ENCODE measurements at regions not wholly inside any gene's neighbourhood (a gene's known extent, or its start where the extent isn't known, plus 50 kb on each side); places are given as distances from the start of the nearest gene placed in this dataset.

GRCh38 chr2:138871312-138871711, 91.1 kb upstream of the NXPH2 start:
- 93 to 96% methylated on average over 1 of the region's 1 CpG for WGBS, 2 donors
- no peak for ATAC-seq (ENCODE audit: insufficient read depth, low FRiP score)
- no peaks in the 10 kb centered on the region for H3K9me3 ChIP-seq (ENCODE audit: control insufficient read depth in 4 of 4, insufficient read depth in 3 of 4, low read length in 3 of 4)
- H3K27ac ChIP-seq (ENCODE audit: low read depth in 1 of 2, low read length in 1 of 2) = no peak overlapping the region
- DNase-seq = no peak
- H3K4me1 ChIP-seq (ENCODE audit: control insufficient read depth in 5 of 5, insufficient read depth in 5 of 5, low read length in 5 of 5) = no peaks in the 10 kb centered on the region
- H3K27me3 ChIP-seq (ENCODE audit: control insufficient read depth in 3 of 3, insufficient read depth in 3 of 3, low read length in 2 of 3) = no peaks in the 10 kb centered on the region
- H3K36me3 ChIP-seq (ENCODE audit: control insufficient read depth in 4 of 4, insufficient read depth in 4 of 4, low read length in 4 of 4) = no peaks in the 10 kb centered on the region
- no peak overlapping the region for H3K4me3 ChIP-seq
- TF ChIP-seq, protein P1, sequence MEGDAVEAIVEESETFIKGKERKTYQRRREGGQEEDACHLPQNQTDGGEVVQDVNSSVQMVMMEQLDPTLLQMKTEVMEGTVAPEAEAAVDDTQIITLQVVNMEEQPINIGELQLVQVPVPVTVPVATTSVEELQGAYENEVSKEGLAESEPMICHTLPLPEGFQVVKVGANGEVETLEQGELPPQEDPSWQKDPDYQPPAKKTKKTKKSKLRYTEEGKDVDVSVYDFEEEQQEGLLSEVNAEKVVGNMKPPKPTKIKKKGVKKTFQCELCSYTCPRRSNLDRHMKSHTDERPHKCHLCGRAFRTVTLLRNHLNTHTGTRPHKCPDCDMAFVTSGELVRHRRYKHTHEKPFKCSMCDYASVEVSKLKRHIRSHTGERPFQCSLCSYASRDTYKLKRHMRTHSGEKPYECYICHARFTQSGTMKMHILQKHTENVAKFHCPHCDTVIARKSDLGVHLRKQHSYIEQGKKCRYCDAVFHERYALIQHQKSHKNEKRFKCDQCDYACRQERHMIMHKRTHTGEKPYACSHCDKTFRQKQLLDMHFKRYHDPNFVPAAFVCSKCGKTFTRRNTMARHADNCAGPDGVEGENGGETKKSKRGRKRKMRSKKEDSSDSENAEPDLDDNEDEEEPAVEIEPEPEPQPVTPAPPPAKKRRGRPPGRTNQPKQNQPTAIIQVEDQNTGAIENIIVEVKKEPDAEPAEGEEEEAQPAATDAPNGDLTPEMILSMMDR (IDR thresholded peaks at IDR 0.05; ENCODE audit: control extremely low read depth, extremely low read depth) = no peak
- H3K9ac ChIP-seq (ENCODE audit: insufficient read depth in 1 of 2, low read length in 2 of 2) = no peak overlapping the region

GRCh38 chr2:138867341-138867740, 87.2 kb upstream of the NXPH2 start:
- no peaks in the 10 kb centered on the region for H3K36me3 ChIP-seq (ENCODE audit: control insufficient read depth in 4 of 4, insufficient read depth in 4 of 4, low read length in 4 of 4)
- no peak overlapping the region for H3K4me3 ChIP-seq
- TF ChIP-seq, protein P1 (IDR thresholded peaks at IDR 0.05; ENCODE audit: control extremely low read depth, extremely low read depth) = no peak
- H3K27ac ChIP-seq (ENCODE audit: low read depth in 1 of 2, low read length in 1 of 2) = no peak overlapping the region
- peaks cover 0 to 2% (median 0%) of the 10 kb centered on the region in 4 donors for H3K9me3 ChIP-seq (ENCODE audit: control insufficient read depth in 4 of 4, insufficient read depth in 3 of 4, low read length in 3 of 4)
- ATAC-seq (ENCODE audit: insufficient read depth, low FRiP score) (no peak), DNase-seq (no peak)
- H3K4me1 ChIP-seq (ENCODE audit: control insufficient read depth in 5 of 5, insufficient read depth in 5 of 5, low read length in 5 of 5) = no peaks in the 10 kb centered on the region
- WGBS, 2 donors = 72 to 76% methylated on average over 1 of the region's 1 CpG
- no peak overlapping the region for H3K9ac ChIP-seq (ENCODE audit: insufficient read depth in 1 of 2, low read length in 2 of 2)
- no peaks in the 10 kb centered on the region for H3K27me3 ChIP-seq (ENCODE audit: control insufficient read depth in 3 of 3, insufficient read depth in 3 of 3, low read length in 2 of 3)

DNA sequence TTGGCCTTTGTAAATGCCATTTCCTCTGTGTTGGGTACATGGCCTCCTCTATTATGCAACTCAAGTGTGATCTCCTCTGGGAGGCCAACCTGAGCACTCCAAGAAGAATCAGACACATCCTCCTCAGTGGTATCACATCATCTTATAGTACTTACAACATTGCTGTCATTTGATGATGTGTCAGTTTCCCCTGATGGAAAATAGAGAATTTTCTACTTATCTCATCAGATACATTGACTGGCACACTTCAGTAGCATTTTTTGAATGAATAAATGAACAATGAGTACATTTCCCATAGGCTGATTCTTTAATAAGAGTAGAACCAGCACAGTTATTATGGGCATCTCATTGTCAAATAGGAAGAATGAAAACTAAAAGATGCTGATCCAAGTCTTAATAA, 86.6 kb upstream of the NXPH2 start:
- no peak for ATAC-seq (ENCODE audit: insufficient read depth, low FRiP score)
- TF ChIP-seq, protein P1 (IDR thresholded peaks at IDR 0.05; ENCODE audit: control extremely low read depth, extremely low read depth) = no peak
- no peak for DNase-seq
- no peaks in the 10 kb centered on the region for H3K27me3 ChIP-seq (ENCODE audit: control insufficient read depth in 3 of 3, insufficient read depth in 3 of 3, low read length in 2 of 3)
- no peak overlapping the region for H3K27ac ChIP-seq (ENCODE audit: low read depth in 1 of 2, low read length in 1 of 2)
- H3K36me3 ChIP-seq (ENCODE audit: control insufficient read depth in 4 of 4, insufficient read depth in 4 of 4, low read length in 4 of 4) = no peaks in the 10 kb centered on the region
- H3K9ac ChIP-seq (ENCODE audit: insufficient read depth in 1 of 2, low read length in 2 of 2) = no peak overlapping the region
- no peak overlapping the region for H3K4me3 ChIP-seq
- H3K9me3 ChIP-seq (ENCODE audit: control insufficient read depth in 4 of 4, insufficient read depth in 3 of 4, low read length in 3 of 4) = peaks cover 0 to 2% (median 0%) of the 10 kb centered on the region in 4 donors
- no peaks in the 10 kb centered on the region for H3K4me1 ChIP-seq (ENCODE audit: control insufficient read depth in 5 of 5, insufficient read depth in 5 of 5, low read length in 5 of 5)

- Histone ChIP-seq H3K27ac (ENCODE audit: low read depth in 1 of 2, low read length in 1 of 2) (no peak overlapping the region), H3K9ac (ENCODE audit: insufficient read depth in 1 of 2, low read length in 2 of 2) (no peak overlapping the region), H3K27me3 (ENCODE audit: control insufficient read depth in 3 of 3, insufficient read depth in 3 of 3, low read length in 2 of 3) (no peaks in the 10 kb centered on the region), H3K36me3 (ENCODE audit: control insufficient read depth in 4 of 4, insufficient read depth in 4 of 4, low read length in 4 of 4) (no peaks in the 10 kb centered on the region), H3K9me3 (ENCODE audit: control insufficient read depth in 4 of 4, insufficient read depth in 3 of 4, low read length in 3 of 4) (no peaks in the 10 kb centered on the region), H3K4me1 (ENCODE audit: control insufficient read depth in 5 of 5, insufficient read depth in 5 of 5, low read length in 5 of 5) (no peaks in the 10 kb centered on the region), H3K4me3 (no peak overlapping the region)
- TF ChIP-seq, protein P1 (IDR thresholded peaks at IDR 0.05; ENCODE audit: control extremely low read depth, extremely low read depth) = no peak
- 78 to 86% methylated on average over 3 of the region's 3 CpGs for WGBS, 2 donors
- no peak for DNase-seq
- ATAC-seq (ENCODE audit: insufficient read depth, low FRiP score) = no peak
Measured at GRCh38 chr2:138853761-138854160, 73.6 kb upstream of the NXPH2 start.

Measured in lung (tissue), 11 donors.